ENCODE measurements at regions not wholly inside any gene's neighbourhood (a gene's known extent, or its start where the extent isn't known, plus 50 kb on each side); places are given as distances from the start of the nearest gene placed in this dataset.

DNA sequence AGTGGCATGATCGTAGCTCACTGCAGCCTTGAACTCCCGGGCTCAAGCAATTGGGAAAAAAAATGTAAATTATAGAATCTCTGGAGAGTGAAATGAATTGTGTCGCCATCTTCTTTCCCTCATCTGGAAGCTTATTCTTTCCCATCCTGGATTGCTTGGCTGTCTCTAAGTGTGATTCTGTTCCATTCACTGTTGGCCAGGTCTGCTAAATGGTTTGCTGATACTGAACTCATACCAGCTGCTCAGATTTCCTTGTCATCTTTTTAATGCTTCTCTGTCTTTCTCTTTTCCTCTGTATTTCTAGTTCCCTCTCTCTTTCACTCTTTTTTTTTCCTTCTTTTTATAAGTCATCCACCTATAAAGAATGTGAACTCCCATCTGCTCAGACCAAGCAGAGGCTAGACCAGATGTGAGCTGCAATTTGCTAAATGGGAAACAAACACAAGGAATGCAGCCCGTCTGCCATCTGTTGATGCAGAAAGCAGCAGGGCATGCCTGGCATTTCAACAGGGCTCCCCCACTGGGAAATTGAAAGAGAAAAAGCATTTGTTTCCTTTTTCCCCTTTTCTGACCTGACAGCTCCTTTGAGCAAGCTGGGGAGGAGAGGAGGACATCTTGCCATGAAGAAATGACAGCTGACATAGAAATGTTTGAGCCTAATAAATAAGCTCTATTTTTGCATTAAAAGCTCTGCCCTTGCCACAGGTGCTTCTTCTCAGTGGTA lies 1823.6 kb upstream of the FLRT2 start:
- H3K4me1 ChIP-seq (ENCODE audit: low read depth, poor library complexity, severe bottlenecking), result no peaks in the 10 kb centered on the region
- no peak overlapping the region for H3K9ac ChIP-seq
- H3K4me3 ChIP-seq (IDR thresholded peaks at IDR 0.05; ENCODE audit: insufficient read depth, low read depth, low read length), result no peak overlapping the region
- no peaks in the 10 kb centered on the region for H4K20me1 ChIP-seq (ENCODE audit: insufficient read depth)
- H3K36me3 ChIP-seq (ENCODE audit: insufficient read depth), result no peaks in the 10 kb centered on the region
- TF ChIP-seq, protein P1, sequence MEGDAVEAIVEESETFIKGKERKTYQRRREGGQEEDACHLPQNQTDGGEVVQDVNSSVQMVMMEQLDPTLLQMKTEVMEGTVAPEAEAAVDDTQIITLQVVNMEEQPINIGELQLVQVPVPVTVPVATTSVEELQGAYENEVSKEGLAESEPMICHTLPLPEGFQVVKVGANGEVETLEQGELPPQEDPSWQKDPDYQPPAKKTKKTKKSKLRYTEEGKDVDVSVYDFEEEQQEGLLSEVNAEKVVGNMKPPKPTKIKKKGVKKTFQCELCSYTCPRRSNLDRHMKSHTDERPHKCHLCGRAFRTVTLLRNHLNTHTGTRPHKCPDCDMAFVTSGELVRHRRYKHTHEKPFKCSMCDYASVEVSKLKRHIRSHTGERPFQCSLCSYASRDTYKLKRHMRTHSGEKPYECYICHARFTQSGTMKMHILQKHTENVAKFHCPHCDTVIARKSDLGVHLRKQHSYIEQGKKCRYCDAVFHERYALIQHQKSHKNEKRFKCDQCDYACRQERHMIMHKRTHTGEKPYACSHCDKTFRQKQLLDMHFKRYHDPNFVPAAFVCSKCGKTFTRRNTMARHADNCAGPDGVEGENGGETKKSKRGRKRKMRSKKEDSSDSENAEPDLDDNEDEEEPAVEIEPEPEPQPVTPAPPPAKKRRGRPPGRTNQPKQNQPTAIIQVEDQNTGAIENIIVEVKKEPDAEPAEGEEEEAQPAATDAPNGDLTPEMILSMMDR (conservative IDR thresholded peaks at IDR 0.05; ENCODE audit: low read depth, low read length), result no peak
- no peaks in the 10 kb centered on the region for H3K27me3 ChIP-seq (ENCODE audit: insufficient read depth, low read depth)
- no peak overlapping the region for H3K4me2 ChIP-seq
- H3K79me2 ChIP-seq (ENCODE audit: insufficient read depth, low read depth), result no peaks in the 10 kb centered on the region
- H3K27ac ChIP-seq, result no peak overlapping the region
- no peak overlapping the region for H2AFZ ChIP-seq (ENCODE audit: low read depth)

DNA sequence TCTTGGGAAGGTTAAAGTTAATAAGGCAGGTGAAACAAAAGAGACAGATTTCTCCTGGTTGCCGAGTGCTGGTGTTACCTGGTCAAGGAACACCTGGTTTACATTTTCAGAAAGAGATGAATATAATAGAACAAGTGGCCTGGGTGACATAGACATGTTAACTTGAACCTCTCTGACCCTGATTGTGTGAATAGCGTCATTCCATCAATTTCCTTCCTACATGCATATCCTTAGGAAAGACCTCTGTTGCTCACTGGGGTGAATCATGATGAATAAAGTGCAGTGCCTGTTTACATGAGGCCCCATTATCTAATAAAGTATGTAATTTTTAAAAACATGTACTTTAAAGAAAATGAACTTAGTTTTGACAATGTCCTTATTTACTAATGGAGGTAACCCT lies 1822.9 kb upstream of the FLRT2 start:
- H3K36me3 ChIP-seq (ENCODE audit: insufficient read depth), result no peaks in the 10 kb centered on the region
- no peak overlapping the region for H3K27ac ChIP-seq
- TF ChIP-seq, protein P1 (conservative IDR thresholded peaks at IDR 0.05; ENCODE audit: low read depth, low read length), result no peak
- H3K4me3 ChIP-seq (IDR thresholded peaks at IDR 0.05; ENCODE audit: insufficient read depth, low read depth, low read length), result no peak overlapping the region
- no peaks in the 10 kb centered on the region for H3K79me2 ChIP-seq (ENCODE audit: insufficient read depth, low read depth)
- no peak overlapping the region for H3K9ac ChIP-seq
- H3K27me3 ChIP-seq (ENCODE audit: insufficient read depth, low read depth), result no peaks in the 10 kb centered on the region
- H2AFZ ChIP-seq (ENCODE audit: low read depth), result no peak overlapping the region
- H3K4me1 ChIP-seq (ENCODE audit: low read depth, poor library complexity, severe bottlenecking), result no peaks in the 10 kb centered on the region
- no peaks in the 10 kb centered on the region for H4K20me1 ChIP-seq (ENCODE audit: insufficient read depth)
- H3K4me2 ChIP-seq, result no peak overlapping the region

DNA sequence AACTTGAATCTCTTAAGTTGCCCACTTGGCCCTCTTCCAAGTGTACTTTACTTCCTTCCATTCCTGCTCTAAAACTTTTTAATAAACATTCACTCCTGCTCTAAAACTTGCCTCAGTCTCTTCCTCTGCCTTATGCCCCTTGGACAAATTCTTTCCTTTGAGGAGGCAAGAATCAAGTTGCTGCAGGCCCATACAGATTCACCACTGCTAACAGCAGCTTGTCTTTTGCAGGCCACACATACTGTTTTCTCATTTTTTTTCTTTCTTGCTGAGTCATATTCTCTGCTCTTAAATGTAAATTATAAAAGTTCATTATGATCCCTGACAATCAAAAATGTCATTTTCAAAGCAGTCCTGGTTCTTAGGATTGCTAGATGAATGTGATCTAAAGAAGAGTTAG lies 1820.8 kb upstream of the FLRT2 start:
- Histone ChIP-seq H2AFZ (ENCODE audit: low read depth) (no peak overlapping the region), H3K27ac (no peak overlapping the region)
- TF ChIP-seq, protein P1 (conservative IDR thresholded peaks at IDR 0.05; ENCODE audit: low read depth, low read length), result no peak

DNA sequence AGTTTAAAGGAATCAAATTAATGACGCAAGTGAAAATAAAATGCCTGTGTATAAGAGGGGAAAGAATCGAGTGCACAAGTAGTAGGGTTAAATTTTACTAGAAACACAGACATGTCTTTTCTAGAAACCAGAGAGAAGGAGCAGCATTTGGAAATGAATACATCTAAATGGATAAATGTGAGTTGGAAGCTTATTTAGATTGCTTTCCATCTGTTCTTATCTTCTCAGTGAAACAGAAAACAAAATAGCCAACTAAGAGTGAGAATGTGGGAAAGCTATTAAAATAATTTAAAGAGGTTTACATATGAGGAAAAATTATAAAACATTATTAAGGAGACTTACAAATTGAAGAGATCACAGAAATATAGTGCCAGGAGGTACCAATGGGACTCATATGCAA lies 1818.9 kb upstream of the FLRT2 start:
- Histone ChIP-seq H3K4me2 (no peak overlapping the region), H2AFZ (ENCODE audit: low read depth) (no peak overlapping the region), H3K36me3 (ENCODE audit: insufficient read depth) (no peaks in the 10 kb centered on the region), H3K4me1 (ENCODE audit: low read depth, poor library complexity, severe bottlenecking) (no peaks in the 10 kb centered on the region), H3K27ac (no peak overlapping the region), H3K4me3 (IDR thresholded peaks at IDR 0.05; ENCODE audit: insufficient read depth, low read depth, low read length) (no peak overlapping the region), H3K79me2 (ENCODE audit: insufficient read depth, low read depth) (no peaks in the 10 kb centered on the region), H4K20me1 (ENCODE audit: insufficient read depth) (no peaks in the 10 kb centered on the region), H3K9ac (no peak overlapping the region), H3K27me3 (ENCODE audit: insufficient read depth, low read depth) (no peaks in the 10 kb centered on the region)
- TF ChIP-seq, protein P1 (conservative IDR thresholded peaks at IDR 0.05; ENCODE audit: low read depth, low read length), result no peak

More for the DNA sequence above, 1820.8 kb upstream of the FLRT2 start:
- Histone ChIP-seq H3K4me3 (IDR thresholded peaks at IDR 0.05; ENCODE audit: insufficient read depth, low read depth, low read length) (no peak overlapping the region), H4K20me1 (ENCODE audit: insufficient read depth) (no peaks in the 10 kb centered on the region), H3K9ac (no peak overlapping the region), H3K36me3 (ENCODE audit: insufficient read depth) (no peaks in the 10 kb centered on the region), H3K4me2 (no peak overlapping the region), H3K27me3 (ENCODE audit: insufficient read depth, low read depth) (no peaks in the 10 kb centered on the region), H3K4me1 (ENCODE audit: low read depth, poor library complexity, severe bottlenecking) (no peaks in the 10 kb centered on the region), H3K79me2 (ENCODE audit: insufficient read depth, low read depth) (no peaks in the 10 kb centered on the region)
